ENCODE measurements at regions not wholly inside any gene's neighbourhood (a gene's known extent, or its start where the extent isn't known, plus 50 kb on each side); places are given as distances from the start of the nearest gene placed in this dataset.

DNA sequence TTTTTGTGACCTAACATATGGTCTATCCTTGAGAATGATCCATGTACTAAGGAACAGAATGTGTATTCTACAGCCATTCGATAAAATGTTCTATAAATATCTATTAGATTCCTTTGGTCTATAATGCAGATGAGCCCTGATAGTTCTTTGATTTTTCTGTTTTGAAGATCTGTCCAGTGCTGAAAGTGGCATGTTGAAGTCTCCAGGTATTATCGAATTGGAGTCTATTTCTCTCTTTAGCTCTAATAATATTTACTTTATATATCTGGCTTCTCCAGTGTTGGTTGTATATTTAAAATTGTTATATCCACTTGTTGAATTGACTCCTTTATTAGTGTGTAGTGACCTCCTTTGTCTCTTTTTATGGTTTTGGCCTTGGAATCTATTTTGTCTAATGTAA lies 377.9 kb downstream of the ARL6IP6 start:
- no peak for DNase-seq

DNA sequence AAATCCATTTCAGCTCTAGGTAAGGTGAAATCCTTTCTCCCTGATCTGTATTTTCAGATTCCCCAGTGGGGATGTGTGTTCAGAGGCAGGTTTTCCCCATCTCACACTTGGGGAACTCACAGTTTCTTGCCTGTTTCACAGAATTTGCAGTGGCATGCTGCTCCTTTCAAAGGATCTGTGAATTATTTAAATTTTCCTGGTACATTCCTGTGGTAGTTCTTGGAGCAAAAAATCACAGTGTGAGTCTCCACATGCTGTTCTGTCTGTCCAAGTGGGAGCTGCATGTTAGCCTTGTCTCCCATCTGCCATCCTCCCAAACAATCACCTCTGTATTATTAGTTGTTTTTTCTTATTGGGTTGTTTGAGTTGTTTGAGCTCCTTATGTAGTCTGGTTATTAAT lies 372.9 kb downstream of the ARL6IP6 start:
- no peak for DNase-seq

DNA sequence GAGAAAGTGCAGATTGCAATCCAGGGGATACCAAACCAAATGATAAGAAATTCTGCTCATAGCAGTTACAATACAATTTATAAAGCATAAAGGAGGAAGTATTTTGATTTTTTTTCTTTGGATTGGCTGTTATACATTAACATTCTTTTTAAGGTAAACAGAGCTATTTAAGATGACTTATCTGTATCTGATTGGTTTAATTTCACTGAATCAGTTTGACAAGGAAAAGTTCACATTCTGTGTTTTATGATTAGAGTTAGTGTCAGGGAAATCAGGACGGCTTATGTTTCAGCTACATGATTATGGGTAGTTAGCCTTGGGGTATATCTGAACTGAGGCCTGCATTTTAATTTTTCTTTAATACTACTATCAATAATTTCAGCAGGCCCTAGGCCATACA lies 360.9 kb downstream of the ARL6IP6 start:
- no peak for DNase-seq

DNA sequence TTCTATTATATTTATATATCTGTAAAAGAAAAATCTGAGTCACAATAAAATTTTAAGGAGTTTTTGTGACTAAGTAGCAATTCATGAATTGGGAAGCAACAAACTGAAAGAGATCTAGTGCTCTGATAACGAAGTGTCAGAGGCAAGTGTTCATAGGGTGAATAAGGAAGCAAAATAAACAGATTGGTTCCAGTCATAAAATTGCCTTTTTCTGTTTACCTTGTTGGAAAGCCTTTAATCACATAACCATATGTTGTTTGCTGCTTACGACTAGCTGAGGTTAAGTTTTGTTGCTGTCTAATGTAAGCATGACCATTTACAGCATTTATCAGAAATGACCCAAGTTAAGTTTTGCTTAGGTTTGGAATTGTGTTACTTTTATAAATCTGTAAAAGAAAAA lies 358.9 kb downstream of the ARL6IP6 start:
- DNase-seq: no peak

DNA sequence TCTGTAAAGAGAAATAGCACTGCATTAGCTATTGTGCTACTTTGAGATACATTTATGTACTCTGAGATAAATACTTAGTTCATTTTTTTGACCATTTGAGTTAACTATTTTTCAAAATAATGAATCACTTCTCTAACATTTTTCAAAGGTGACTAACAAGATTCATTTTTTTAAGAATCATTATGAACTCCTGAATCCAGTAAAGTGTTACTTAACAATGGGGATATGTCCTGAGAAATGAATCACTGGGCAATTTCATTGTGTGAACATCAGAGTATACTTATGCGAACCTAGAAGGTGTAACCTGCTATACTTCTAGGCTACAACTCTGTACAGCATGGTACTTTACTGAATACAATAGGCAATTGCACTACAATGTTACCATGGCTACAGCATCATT lies 355.8 kb downstream of the ARL6IP6 start:
- no peak for DNase-seq

DNA sequence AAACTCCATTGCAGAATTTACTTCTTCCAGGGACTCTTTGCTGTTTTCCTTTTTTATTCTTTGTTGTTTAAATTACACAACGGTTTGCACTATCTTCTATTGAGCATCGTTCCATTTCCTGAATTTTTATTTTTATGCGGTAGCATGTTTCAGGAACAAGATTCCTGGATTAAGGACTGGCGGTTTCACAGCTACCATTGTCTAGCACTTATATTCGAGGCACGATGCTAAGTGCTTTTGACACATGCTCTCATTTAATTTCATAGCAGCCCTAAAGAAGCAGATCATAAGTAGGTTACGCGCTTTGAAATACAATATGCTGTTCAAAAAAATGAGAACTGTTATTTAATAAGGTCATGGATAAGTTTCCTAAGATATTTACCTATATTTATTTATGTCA lies 354.4 kb downstream of the ARL6IP6 start:
- DNase-seq: no peak

DNA sequence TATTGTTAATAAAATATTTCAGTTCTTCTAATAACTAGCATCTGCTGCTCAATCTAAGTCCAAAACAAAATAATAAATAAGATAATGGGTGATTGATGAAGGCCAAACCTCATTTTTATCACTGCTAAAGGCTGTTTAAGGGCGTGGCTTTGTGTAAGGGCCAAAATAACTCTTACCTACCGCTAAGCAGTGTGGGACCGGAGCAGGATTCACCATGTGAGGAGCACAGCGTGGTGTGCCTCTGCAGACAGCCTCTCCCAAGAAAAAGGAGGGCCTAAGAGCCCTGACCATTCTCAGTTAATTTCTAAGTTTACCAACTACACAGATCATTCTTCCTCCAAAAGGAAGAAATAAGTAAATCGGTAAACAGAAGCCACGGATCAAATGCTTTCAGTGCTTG lies 353.7 kb downstream of the ARL6IP6 start:
- no peak for DNase-seq

DNA sequence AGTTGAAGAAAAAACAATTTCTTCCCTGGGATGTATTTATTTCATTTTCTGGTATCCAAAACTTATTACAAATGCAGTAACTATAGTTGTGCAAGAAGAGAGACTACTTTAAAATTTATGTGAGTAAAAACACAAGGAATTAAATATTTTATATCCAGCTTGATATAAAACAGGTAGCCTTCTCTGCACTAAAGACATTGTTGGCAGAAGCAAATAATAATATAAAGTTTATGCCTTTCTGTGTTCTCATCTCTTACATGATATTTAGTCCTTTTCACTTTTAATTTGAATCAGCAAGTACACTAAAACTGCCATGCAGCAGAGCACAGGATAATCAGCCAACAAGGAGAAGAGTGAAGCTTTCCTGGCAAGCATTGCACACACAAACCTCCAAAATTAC lies 352.7 kb downstream of the ARL6IP6 start:
- no peak for DNase-seq

DNA sequence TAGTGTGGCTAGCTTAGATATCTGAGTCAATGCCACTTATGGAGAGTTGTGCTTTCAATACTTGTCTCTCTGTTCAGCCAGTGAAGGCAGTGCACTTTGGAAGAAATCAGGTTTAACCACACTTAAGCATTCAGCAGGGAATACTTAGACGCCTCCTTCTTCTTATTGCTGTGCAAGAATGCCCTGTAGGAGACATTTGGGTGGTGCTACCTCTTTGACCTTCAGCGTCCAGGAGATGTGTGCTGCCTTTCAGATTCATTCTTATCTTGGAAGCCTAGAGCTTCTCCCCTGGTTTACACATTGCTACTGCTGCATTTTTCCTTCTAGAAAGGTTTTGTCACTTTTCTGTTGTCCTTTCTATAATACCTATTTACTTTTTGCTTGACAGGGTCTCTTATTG lies 350.5 kb downstream of the ARL6IP6 start:
- no peak for DNase-seq

DNA sequence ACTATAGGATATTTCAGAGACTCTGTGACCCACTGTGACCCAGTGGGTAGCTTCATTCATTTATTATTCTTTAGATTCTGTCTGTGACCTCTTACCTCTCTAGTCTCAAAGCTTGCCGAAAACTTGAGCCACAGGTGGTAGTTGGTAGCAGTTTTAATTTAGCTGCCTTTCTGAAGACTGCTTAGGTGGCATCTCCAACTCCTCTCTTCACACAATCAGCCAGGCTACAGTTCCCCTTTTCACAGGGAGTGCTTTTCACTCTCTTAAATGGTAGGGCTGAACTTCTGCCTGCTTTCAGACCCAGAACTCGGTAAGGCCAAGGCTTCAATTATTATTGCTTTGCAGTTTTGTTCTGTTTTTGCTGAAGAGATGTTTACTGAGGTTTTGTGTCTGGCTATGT lies 349.6 kb downstream of the ARL6IP6 start:
- no peak for DNase-seq

DNA sequence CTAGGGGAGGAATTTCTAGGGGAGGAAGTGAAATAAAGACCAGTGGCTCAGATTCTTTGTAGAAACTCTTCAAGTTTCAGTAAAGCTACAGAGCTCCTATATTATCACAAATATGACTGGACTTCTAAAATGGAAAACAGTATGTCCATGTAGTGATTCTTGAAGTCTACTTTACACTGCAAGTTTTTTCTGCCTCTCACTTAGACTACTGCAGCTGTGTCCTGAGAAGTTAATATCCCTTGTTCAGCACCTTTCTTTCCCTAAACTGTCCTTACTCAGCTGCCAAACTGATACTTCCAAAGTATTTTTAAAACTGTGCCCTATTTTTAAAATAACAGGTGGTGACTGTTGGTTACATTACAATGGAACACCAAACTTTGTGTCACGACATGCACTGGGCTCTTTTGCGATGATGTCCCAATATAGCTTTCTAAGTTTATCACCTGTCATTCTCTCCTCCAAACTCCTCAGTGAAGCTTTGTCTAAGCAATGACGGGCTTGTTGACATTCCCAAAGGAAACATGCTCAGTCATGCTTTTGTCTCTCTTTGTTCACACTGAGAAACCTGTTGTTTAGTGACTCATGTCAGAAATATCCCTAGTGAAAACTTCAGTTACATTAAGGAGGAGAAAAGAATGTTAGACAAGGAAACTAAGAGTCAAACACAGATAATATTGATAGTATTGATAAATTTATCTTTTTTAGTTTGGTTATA lies 341.1 kb downstream of the ARL6IP6 start:
- no peak for DNase-seq

DNA sequence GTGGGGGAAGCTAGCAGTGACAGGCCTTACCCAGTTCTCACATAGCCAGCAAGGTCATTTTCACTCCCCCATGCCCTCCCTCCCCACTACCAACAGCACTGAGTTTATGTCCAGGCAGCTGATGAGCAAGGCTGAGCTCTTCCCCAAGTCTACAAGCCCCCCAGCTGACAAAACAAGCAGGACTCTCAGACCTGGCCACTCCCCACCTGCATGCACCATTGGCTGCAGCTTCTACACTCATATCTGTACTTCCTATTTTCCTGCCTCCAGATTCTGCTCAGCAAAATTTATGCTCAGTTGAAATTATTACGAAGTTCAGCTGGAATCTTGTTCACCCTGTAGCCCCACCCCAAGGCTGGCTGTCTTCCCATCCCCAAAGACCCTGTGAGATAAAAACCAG lies 339.3 kb downstream of the ARL6IP6 start:
- DNase-seq: no peak

DNA sequence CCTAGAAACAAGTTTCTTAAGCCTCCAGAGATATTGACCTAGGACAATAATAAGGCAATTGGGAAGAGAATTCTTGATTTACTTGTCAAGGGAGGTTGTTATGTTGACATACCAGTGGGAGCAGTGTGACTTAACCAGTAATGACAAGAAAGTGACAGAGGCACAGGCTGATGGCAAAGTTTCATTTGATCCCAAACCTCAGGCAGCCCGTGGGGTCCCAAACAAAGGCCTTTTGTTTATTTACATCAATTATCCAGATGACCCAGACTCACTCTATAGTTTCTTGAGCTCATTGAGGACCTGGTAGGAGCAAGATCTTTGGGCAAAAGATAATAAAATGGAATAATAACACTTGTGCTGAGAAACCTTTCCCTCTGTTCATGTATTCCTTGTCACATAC lies 336.8 kb downstream of the ARL6IP6 start:
- DNase-seq: no peak

DNA sequence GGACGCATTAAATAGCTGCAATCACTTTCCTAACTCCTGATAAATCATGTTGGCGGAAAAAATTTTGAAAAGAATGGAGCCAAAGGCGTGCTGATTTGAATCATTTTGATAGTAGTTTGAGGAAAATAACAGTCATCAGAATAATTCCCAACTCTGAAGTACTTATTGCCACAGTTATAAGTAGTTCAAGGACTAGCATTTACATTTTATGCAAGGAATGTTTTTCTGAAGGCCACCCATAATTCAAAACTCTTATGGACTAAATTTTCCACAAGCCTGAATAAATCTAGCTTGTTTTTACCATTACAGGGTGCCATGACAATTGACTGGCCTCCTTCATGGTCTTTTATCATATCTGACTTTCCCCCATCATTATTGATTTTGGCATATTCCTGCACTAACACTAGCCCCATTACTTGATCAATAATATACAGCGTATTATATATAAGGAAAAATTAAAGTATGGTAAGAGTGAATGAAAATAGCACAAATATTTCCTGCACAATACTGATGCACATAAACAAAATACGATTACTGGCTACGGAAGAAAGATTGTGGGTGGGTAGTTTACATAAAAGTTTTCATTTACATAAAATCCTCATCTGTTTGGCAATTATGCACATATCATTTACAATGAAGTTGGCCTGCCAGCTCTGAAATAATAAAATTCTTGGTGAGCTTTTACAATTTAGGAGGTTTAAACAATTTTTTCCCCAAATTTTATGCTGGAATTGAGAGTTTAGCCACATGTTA lies 334.6 kb downstream of the ARL6IP6 start:
- DNase-seq: no peak

DNA sequence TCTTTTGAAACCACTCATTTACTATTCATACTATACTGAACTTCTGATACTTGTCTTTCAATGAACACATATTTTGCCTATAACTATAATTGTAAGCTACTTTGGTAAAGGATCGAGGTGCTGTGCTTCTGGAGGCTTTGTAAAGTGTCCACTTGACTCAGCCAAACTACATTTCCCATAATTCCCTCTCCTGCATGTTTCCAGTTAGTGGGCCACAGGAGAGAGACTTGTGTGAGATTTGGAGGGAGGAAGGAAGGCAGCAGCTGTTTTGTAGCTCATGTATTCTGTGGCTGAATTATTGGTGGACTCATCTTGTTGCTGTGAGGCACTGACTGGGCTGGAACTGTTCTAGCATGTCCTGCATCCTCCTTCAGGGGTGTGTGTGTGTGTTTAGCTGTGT lies 328.8 kb downstream of the ARL6IP6 start:
- no peak for DNase-seq

DNA sequence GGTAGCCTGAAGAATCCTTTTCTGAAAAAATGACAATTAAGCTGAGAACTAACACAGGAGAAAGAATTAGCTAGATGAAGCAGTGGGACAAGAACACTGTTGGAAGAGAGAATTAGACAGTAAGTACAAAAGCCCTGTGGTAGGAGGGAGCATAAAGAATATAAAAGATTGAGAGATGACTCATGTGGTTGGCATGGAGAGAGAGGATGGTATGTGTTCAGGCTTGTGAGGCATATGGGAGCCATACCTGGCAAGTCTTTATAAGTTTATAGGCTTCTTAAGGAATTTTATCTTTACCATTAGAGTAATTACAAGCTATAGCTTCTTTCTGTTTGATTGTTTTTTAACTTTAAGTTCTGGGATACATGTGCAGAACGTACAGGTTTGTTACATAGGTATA lies 325.0 kb downstream of the ARL6IP6 start:
- no peak for DNase-seq

DNA sequence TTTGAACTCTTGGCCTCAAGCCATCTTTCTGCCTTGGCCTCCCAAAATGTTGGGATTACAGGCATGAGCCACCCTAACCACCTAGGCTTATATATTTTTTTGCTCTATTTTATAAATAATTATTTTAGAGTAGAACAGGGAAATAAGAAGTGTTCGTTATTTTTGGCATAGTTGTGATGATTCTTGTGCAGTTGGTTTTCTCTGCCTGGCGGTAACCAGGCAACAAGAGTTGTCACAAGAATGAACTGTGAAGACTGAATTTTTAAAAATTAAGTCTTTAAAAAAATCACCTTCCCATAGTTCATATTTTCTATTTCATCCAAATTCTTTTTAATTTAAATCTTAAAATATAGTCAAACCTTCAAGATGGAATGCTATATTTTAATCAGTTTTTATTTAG lies 310.2 kb downstream of the ARL6IP6 start:
- no peak for DNase-seq

DNA sequence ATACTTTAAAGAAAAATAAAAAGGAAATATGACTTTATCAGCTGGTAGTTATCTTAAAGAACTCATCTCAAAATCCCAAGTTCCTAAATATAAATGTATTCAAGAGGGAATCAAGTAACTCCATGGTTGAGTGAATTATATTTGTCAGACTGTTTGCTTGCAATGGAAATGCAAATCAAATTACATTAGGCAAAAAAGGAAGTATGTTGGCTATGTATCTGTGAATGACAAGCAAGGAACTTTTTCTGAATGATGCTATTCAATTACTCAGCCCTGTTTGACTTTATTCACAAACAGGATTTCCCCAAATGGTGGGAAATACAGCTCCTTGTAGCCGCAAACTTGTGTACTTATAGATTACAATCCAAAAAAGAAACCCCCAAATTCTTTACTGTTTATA lies 309.1 kb downstream of the ARL6IP6 start:
- no peak for DNase-seq

DNA sequence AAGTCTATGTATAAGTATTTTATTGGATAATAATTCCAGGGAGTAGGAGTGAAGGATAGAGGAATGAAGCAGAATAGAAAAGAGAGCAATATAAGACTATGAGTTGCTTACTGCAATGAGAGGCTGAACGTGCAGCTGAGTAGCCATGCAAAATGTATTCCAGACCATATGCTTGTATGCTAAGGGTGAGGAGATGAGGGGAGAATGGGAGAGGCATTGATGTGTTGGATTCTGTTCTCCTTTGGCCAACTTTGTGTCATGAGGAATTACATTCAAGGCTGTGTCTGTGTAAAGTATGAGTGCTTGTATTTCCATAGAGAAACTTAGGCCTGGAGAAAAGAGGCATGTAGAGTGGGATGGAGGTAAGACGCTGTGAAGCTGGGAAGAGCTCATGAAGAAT lies 301.8 kb downstream of the ARL6IP6 start:
- DNase-seq: no peak

DNA sequence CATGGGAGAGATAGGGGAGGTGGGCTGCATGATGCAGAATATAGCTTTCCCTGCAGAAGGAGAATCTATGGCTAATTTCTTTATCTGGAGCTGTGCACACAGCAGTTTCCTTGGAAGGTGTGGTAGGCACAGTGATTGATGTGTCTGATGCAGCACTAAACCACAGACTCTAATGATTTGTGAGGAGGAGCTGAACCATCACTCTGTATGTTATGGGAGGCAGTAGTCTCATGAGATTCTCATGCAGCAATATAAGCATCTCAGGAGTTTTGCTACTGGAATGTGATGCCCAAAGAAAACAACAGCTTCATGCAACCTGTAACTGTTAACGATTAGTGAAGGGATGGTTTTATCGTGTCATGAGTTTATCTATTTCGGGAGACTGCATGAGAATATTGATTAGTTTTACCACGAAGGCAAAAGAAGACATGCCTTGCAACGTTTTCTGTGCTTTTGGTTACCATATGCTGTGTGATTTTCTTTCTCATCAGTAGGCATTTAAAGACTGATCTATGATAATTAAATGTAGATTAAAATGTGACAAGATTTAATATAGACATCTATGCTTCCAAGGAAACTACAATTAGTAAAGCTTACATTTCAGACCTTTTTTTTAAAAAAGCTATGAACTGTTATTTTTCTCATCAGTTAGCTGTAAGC lies 286.8 kb downstream of the ARL6IP6 start:
- no peak for DNase-seq

DNA sequence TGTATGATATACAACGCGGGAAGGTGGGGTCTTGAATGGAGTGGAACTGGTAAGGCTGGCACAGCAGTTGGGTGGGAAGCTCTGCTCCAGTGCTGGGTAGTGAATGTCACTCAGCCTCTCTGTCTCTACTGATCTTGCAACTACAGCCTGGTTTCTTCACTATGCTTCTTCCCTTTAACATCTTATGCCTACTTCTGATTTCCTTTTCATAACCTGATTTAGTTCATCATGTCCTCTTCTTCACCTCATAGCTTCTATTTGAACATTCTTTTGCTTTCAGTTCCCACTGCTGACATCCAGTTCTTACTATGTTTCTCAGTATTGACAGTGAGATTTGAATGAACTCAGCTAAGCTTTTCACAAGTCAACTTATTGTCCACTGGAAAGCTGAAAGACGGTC lies 286.2 kb downstream of the ARL6IP6 start:
- no peak for DNase-seq

DNA sequence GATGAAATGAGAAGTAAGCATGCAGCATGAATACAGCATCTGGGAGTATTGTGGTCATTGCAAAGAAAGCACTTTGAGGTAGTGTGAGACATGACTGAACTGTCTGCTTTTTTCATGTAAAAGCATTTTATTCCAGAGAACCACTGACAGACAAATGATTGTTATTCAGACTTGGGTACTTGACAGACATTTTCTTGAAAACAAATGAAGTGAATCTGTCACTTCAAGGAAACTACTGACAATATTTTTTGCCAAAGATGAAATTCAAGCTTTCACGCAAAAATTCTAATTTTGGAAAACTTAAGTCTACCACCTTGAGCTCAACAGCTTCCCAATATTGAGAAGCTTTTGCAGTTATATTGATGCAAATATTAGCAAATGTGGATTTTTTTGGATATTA lies 255.7 kb downstream of the ARL6IP6 start:
- DNase-seq: no peak

DNA sequence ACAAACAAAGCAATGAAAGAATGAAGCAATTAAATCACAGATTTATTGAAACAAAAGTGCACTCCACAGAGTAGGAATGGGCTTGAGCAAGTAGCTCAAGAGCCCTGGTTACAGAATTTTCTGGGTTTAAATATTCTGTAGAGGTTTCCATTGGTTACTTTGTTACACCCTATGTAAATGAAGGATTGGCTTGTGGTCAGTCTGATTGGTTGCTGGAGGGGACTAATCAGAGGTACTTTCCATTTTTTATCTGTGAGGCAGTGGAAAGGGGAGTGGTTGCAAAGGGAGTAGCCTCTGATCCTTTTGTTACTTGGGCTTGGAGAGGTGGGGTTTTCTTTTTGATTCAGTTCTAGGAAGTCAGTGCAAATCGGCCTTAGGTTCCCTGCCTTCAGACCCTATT lies 253.3 kb downstream of the ARL6IP6 start:
- DNase-seq: no peak

DNA sequence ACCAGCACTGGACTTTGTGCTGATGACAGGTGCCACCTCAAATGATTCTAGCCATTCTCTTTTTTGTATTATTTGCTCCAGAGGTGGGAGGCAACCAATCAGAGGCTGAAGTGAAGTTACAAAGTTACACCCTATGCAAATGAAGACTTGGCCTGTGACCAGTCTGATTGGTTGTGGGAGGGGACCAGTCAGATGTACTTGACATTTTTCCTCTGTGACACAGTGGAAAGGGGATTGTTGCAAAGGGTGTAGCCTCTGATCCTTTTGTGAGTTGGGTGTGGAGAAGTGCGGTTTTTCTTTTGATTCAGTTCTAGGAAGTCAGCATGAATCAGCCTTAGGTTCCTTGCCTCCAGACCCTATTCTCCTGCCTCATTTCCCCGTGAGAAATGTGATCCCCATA lies 244.0 kb downstream of the ARL6IP6 start:
- no peak for DNase-seq
